ENCODE measurements at regions not wholly inside any gene's neighbourhood (a gene's known extent, or its start where the extent isn't known, plus 50 kb on each side); places are given as distances from the start of the nearest gene placed in this dataset.

DNA sequence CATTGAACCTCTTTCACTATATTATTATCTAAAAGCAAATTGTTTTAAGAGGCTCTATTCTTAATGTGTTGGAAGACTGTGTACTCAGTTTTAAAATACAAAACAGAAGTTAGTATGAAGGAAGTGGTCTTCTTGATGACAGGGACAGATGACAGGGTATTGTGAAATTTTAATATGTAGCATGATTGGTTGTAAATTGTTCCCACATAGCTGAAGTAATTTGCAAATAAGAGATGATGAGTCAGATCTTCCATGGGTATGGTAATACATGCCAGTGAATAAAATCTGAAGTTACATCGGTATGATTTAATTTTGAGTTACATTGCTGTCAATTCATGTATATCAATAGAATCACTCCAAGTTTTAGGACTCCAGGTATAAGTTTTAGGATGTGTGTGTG is 454.8 kb downstream of the AEBP2 start:
- no peak for TF ChIP-seq EZH2 (IDR thresholded peaks at IDR 0.05; ENCODE audit: low read length, missing control alignments)
- TF ChIP-seq CTCF (conservative IDR thresholded peaks at IDR 0.05 in 1 of 2, IDR thresholded peaks at IDR 0.05 in 1 of 2; ENCODE audit: low read depth in 1 of 2, low read length in 2 of 2): no peak
- H3K9ac ChIP-seq (ENCODE audit: insufficient read depth, low read length): no peak overlapping the region
- H3K9me3 ChIP-seq (ENCODE audit: control insufficient read depth, insufficient read depth, low read depth, low read length): no peaks in the 10 kb centered on the region
- H3K4me3 ChIP-seq (replicated peaks in 1 of 4; ENCODE audit: control extremely low read depth in 1 of 4, insufficient read depth in 1 of 4, low read depth in 3 of 4, low read length in 4 of 4): no peak overlapping the region
- H3K4me1 ChIP-seq (ENCODE audit: control insufficient read depth, extremely low read depth, insufficient read depth, low read length): no peaks in the 10 kb centered on the region
- DNase-seq (ENCODE audit: low read depth in 2 of 2): peak; percentile 21 to 78
- no peak overlapping the region for H2AFZ ChIP-seq (ENCODE audit: low read length)
- no peak overlapping the region for H3K27ac ChIP-seq (ENCODE audit: insufficient read depth, low read length)
- no peaks in the 10 kb centered on the region for H3K79me2 ChIP-seq (ENCODE audit: control insufficient read depth, insufficient read depth, low read length)
- H3K4me2 ChIP-seq (ENCODE audit: extremely low read depth, insufficient read depth, low read length): no peak overlapping the region
- no peaks in the 10 kb centered on the region for H3K36me3 ChIP-seq (ENCODE audit: control insufficient read depth, insufficient read depth, low read length)
- no peaks in the 10 kb centered on the region for H3K27me3 ChIP-seq (ENCODE audit: control insufficient read depth, insufficient read depth, low read length)
- no peaks in the 10 kb centered on the region for H4K20me1 ChIP-seq (ENCODE audit: control insufficient read depth, extremely low read depth, insufficient read depth, low read length)

GRCh38 chr12:19894803-19895202 is 455.5 kb downstream of the AEBP2 start:
- Histone ChIP-seq H3K4me2 (ENCODE audit: extremely low read depth, insufficient read depth, low read length) (no peak overlapping the region), H3K4me3 (replicated peaks in 1 of 4; ENCODE audit: control extremely low read depth in 1 of 4, insufficient read depth in 1 of 4, low read depth in 3 of 4, low read length in 4 of 4) (no peak overlapping the region), H3K9ac (ENCODE audit: insufficient read depth, low read length) (no peak overlapping the region), H3K4me1 (ENCODE audit: control insufficient read depth, extremely low read depth, insufficient read depth, low read length) (no peaks in the 10 kb centered on the region), H3K27ac (ENCODE audit: insufficient read depth, low read length) (no peak overlapping the region), H3K79me2 (ENCODE audit: control insufficient read depth, insufficient read depth, low read length) (no peaks in the 10 kb centered on the region), H3K36me3 (ENCODE audit: control insufficient read depth, insufficient read depth, low read length) (no peaks in the 10 kb centered on the region), H3K9me3 (ENCODE audit: control insufficient read depth, insufficient read depth, low read depth, low read length) (no peaks in the 10 kb centered on the region), H3K27me3 (ENCODE audit: control insufficient read depth, insufficient read depth, low read length) (no peaks in the 10 kb centered on the region), H2AFZ (ENCODE audit: low read length) (no peak overlapping the region), H4K20me1 (ENCODE audit: control insufficient read depth, extremely low read depth, insufficient read depth, low read length) (no peaks in the 10 kb centered on the region)
- DNase-seq (ENCODE audit: low read depth in 2 of 2): peak in 1 of 2 donors; percentile 39
- TF ChIP-seq EZH2 (IDR thresholded peaks at IDR 0.05; ENCODE audit: low read length, missing control alignments) (no peak), CTCF (conservative IDR thresholded peaks at IDR 0.05 in 1 of 2, IDR thresholded peaks at IDR 0.05 in 1 of 2; ENCODE audit: low read depth in 1 of 2, low read length in 2 of 2) (no peak)

GRCh38 chr12:19895246-19896020 is 456.1 kb downstream of the AEBP2 start:
- Histone ChIP-seq H3K9me3 (ENCODE audit: control insufficient read depth, insufficient read depth, low read depth, low read length) (no peaks in the 10 kb centered on the region), H3K79me2 (ENCODE audit: control insufficient read depth, insufficient read depth, low read length) (no peaks in the 10 kb centered on the region), H3K9ac (ENCODE audit: insufficient read depth, low read length) (no peak overlapping the region), H2AFZ (ENCODE audit: low read length) (no peak overlapping the region), H3K27ac (ENCODE audit: insufficient read depth, low read length) (no peak overlapping the region), H3K4me1 (ENCODE audit: control insufficient read depth, extremely low read depth, insufficient read depth, low read length) (no peaks in the 10 kb centered on the region), H3K4me3 (replicated peaks in 1 of 4; ENCODE audit: control extremely low read depth in 1 of 4, insufficient read depth in 1 of 4, low read depth in 3 of 4, low read length in 4 of 4) (no peak overlapping the region), H3K27me3 (ENCODE audit: control insufficient read depth, insufficient read depth, low read length) (no peaks in the 10 kb centered on the region), H4K20me1 (ENCODE audit: control insufficient read depth, extremely low read depth, insufficient read depth, low read length) (no peaks in the 10 kb centered on the region), H3K36me3 (ENCODE audit: control insufficient read depth, insufficient read depth, low read length) (no peaks in the 10 kb centered on the region), H3K4me2 (ENCODE audit: extremely low read depth, insufficient read depth, low read length) (no peak overlapping the region)
- DNase-seq (ENCODE audit: low read depth in 2 of 2): peak in 1 of 2 donors; percentile 47
- TF ChIP-seq EZH2 (IDR thresholded peaks at IDR 0.05; ENCODE audit: low read length, missing control alignments) (no peak), CTCF (conservative IDR thresholded peaks at IDR 0.05 in 1 of 2, IDR thresholded peaks at IDR 0.05 in 1 of 2; ENCODE audit: low read depth in 1 of 2, low read length in 2 of 2) (no peak)

All from fibroblast of lung (primary cell).